PC-9 (cell line): ENCODE measurements at regions not wholly inside any gene's neighbourhood (a gene's known extent, or its start where the extent isn't known, plus 50 kb on each side); places are given as distances from the start of the nearest gene placed in this dataset.

Experiments used
- CTCF ChIP-seq: fragments of 200-600 bp; sonication (generic); conservative IDR thresholded peaks from 2 replicates; pipeline ENCODE4 v1.6.1; 2017; ENCODE audit warnings: mixed run types, antibody characterized with exemption, mild to moderate bottlenecking, moderate library complexity
- EZH2 ChIP-seq: fragments of 200-600 bp; sonication (generic); IDR thresholded peaks from 2 replicates; pipeline ENCODE4 v1.8.0; 2017; ENCODE audit warnings: antibody characterized with exemption, low read depth

GRCh38 chr15:53224371-53224770, 434.2 kb upstream of the ONECUT1 start:
- TF ChIP-seq CTCF (no peak), EZH2 (no peak)
